Hepatocyte (in vitro differentiated cells): ENCODE measurements at regions not wholly inside any gene's neighbourhood (a gene's known extent, or its start where the extent isn't known, plus 50 kb on each side); places are given as distances from the start of the nearest gene placed in this dataset.

ENCODE experiments used
- CTCF ChIP-seq: fragments of 200-600 bp; sonication (generic); IDR thresholded peaks from 2 replicates; pipeline ENCODE4 v1.5.1; 2016; ENCODE audit warnings: antibody characterized with exemption, mild to moderate bottlenecking; ENCODE audit not compliant: poor library complexity
- EZH2 ChIP-seq: fragments of 200-600 bp; sonication (generic); IDR thresholded peaks from 2 replicates; pipeline ENCODE4 v1.6.1; 2016; ENCODE audit warnings: antibody characterized with exemption, mild to moderate bottlenecking, borderline replicate concordance
- EZH2phosphoT487 ChIP-seq: fragments of 200-600 bp; sonication (generic); IDR thresholded peaks from one replicate; pipeline ENCODE4 v1.6.1; 2018; ENCODE audit warnings: antibody characterized with exemption, mild to moderate bottlenecking, low read depth, moderate library complexity; ENCODE audit not compliant: unreplicated experiment, severe bottlenecking

GRCh38 chr2:134200036-134200618, 53.7 kb upstream of the MGAT5 start:
- no peak for TF ChIP-seq CTCF
- no peak for TF ChIP-seq EZH2
- no peak for TF ChIP-seq EZH2phosphoT487
